Ascending aorta (tissue), 2 donors: ENCODE measurements at regions not wholly inside any gene's neighbourhood (a gene's known extent, or its start where the extent isn't known, plus 50 kb on each side); places are given as distances from the start of the nearest gene placed in this dataset.

ENCODE experiments used
- DNase-seq, 2 donors: peaks; one replicate each; pipeline ENCODE4 v3.0.0-alpha.2; 2019; ENCODE audit warnings: low spot score in 2 of 2
- H3K27ac ChIP-seq, 2 donors: fragments of 200-600 bp; sonication (generic); one replicate each; pipeline ENCODE4 v1.5.1; 2016 to 2017; ENCODE audit warnings: mild to moderate bottlenecking in 1 of 2
- H3K27me3 ChIP-seq: fragments of 200-600 bp; sonication (generic); one replicate; pipeline ENCODE4 v1.5.1; 2017
- H3K36me3 ChIP-seq, 2 donors: fragments of 200-600 bp; sonication (generic); one replicate each; pipeline ENCODE4 v1.5.1; 2016
- H3K4me1 ChIP-seq, 2 donors: fragments of 200-600 bp; sonication (generic); one replicate each; pipeline ENCODE4 v1.5.1; 2016 to 2017; ENCODE audit warnings: mild to moderate bottlenecking in 1 of 2
- H3K4me3 ChIP-seq, 2 donors: fragments of 200-600 bp; sonication (generic); one replicate each; pipeline ENCODE4 v1.5.1; 2016 to 2017; ENCODE audit warnings: mild to moderate bottlenecking in 1 of 2
- H3K9me3 ChIP-seq, 2 donors: fragments of 200-600 bp; sonication (generic); one replicate each; pipeline ENCODE4 v1.5.1; 2016
- intact Hi-C: fragments of 100-400 bp; cut with DNase I; formaldehyde crosslinking; loops from one replicate; pipeline ENCODE4 v1.15.1; 2023
- TF ChIP-seq, protein P1 (sequence below), 3 experiments: fragments of 200-600 bp in 2 of 3; fragments of 450-650 bp in 1 of 3; sonication (generic) in 2 of 3; IDR thresholded peaks; one replicate each; pipeline ENCODE4 v1.5.1; 2016 to 2019; ENCODE audit warnings: antibody characterized with exemption in 3 of 3, mild to moderate bottlenecking in 1 of 3, moderate library complexity in 1 of 3

DNA sequence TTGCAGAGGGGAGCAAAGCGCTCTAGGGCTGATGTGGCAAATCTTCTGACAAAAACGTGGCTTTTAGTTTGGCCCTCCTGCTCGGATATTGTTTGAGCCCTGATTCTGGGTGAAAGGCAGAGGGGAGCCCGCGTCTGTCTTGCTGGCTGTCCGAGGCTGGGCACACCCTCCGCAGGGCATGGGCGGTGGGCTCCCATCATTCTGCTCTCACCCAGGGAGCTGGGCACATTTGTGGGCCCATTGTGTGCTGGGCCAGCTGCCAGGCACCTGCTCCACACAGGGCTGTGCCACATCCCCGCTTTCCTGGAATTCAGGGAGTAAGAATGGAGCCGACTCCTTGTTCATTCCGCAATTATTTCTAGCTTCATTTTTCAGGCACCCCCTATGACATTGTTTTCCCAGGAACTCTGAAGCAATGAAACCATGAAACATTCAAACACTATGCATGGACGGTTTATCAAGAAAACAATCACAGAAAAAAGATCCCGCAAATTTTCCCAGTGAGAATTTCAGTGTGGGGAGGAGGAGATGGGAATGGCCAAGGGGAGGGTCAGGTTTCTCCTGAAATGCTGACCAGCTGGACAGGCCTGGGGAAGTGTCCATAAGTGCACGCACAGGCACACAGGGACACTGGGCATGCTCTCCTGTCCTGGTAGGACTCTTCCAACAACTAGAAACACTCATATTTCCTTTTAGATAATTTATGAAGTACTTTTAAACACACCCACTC is 341.1 kb downstream of the CXCL12 start:
- DNase-seq, result no peak
- Histone ChIP-seq H3K27me3 (no peaks in the 10 kb centered on the region), H3K4me3 (no peak overlapping the region), H3K27ac (no peak overlapping the region), H3K4me1 (peaks cover 6 to 9% of the 10 kb centered on the region in 2 donors), H3K36me3 (no peaks in the 10 kb centered on the region), H3K9me3 (no peaks in the 10 kb centered on the region)
- intact Hi-C loops, result loop anchor here (10.0 kb wide), 1 partner anchor 349 kb away; no protein-coding TSS in a partner anchor
- TF ChIP-seq, protein P1, sequence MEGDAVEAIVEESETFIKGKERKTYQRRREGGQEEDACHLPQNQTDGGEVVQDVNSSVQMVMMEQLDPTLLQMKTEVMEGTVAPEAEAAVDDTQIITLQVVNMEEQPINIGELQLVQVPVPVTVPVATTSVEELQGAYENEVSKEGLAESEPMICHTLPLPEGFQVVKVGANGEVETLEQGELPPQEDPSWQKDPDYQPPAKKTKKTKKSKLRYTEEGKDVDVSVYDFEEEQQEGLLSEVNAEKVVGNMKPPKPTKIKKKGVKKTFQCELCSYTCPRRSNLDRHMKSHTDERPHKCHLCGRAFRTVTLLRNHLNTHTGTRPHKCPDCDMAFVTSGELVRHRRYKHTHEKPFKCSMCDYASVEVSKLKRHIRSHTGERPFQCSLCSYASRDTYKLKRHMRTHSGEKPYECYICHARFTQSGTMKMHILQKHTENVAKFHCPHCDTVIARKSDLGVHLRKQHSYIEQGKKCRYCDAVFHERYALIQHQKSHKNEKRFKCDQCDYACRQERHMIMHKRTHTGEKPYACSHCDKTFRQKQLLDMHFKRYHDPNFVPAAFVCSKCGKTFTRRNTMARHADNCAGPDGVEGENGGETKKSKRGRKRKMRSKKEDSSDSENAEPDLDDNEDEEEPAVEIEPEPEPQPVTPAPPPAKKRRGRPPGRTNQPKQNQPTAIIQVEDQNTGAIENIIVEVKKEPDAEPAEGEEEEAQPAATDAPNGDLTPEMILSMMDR (IDR thresholded peaks at IDR 0.05), result no peak

GRCh38 chr10:44042926-44043602 is 341.8 kb downstream of the CXCL12 start:
- no peak overlapping the region for H3K27ac ChIP-seq
- no peaks in the 10 kb centered on the region for H3K36me3 ChIP-seq
- no peaks in the 10 kb centered on the region for H3K9me3 ChIP-seq
- DNase-seq, result no peak
- H3K27me3 ChIP-seq, result no peaks in the 10 kb centered on the region
- no peak overlapping the region for H3K4me3 ChIP-seq
- intact Hi-C loops, result loop anchor here (10.0 kb wide), 1 partner anchor 348 kb away; no protein-coding TSS in a partner anchor
- TF ChIP-seq, protein P1 (IDR thresholded peaks at IDR 0.05), result no peak
- H3K4me1 ChIP-seq, result peaks cover 6 to 9% of the 10 kb centered on the region in 2 donors

DNA sequence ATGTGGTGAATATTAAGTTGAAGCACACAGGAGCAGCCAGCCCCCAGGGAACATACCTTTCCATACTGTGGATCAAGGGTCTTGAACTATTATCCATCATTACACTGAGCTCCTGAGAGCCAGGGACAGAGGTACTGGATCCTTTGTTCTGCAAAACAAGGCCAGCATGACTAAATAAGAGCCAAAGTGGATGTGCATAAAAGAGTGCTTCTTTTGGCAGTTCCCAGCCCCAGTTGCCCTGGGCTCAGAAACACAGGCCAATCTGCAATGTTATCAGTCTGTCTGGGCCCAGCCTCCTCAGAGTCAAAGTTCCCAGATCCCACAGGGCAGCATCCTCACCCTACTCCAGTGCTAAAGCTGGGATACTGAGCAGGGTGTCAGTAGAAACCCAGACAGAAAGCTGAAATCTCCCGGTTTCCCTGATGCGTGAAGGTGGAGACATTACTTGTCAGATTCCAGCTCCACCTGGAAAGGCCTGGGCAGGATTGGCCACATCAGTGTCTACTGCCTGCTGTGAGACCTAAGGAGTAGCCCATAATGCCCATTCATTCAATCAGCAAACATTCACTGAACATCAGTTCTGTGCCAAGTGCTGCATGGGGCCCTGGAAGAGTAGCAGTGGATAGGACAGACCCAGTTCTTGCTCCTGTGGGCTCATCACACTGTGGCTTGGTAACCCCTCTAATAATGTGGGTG is 342.7 kb downstream of the CXCL12 start:
- no peak overlapping the region for H3K27ac ChIP-seq
- no peaks in the 10 kb centered on the region for H3K36me3 ChIP-seq
- H3K4me1 ChIP-seq, result peaks cover 6 to 9% of the 10 kb centered on the region in 2 donors
- no peak for DNase-seq
- H3K9me3 ChIP-seq, result no peaks in the 10 kb centered on the region
- H3K27me3 ChIP-seq, result no peaks in the 10 kb centered on the region
- intact Hi-C loops, result loop anchor here (10.0 kb wide), 1 partner anchor 347 kb away; no protein-coding TSS in a partner anchor
- H3K4me3 ChIP-seq, result no peak overlapping the region
- TF ChIP-seq, protein P1 (IDR thresholded peaks at IDR 0.05), result no peak

DNA sequence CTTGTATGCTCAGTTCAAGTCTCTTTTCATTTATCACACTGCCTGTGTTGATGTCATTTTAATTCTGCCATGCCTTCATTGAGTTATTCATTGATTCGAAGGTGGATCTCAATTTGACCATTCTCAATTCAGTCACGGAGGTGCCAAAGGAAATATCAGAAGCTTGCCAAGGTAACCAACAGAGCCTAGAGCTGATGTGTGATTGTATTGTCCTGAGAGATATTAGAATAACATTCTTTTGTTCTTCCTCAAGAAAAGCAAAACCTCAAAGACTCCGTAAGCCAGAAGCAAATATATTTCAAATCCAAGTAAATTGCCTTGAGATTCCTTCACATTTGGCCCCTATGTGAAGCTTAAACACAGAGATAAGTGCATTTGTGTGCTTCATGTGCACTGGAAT is 345.3 kb downstream of the CXCL12 start:
- Histone ChIP-seq H3K27ac (no peak overlapping the region), H3K9me3 (no peaks in the 10 kb centered on the region), H3K36me3 (no peaks in the 10 kb centered on the region), H3K4me3 (no peak overlapping the region), H3K27me3 (no peaks in the 10 kb centered on the region), H3K4me1 (no peaks in the 10 kb centered on the region)
- TF ChIP-seq, protein P1 (IDR thresholded peaks at IDR 0.05), result no peak
- DNase-seq, result no peak
- intact Hi-C loops, result no loop called here

DNA sequence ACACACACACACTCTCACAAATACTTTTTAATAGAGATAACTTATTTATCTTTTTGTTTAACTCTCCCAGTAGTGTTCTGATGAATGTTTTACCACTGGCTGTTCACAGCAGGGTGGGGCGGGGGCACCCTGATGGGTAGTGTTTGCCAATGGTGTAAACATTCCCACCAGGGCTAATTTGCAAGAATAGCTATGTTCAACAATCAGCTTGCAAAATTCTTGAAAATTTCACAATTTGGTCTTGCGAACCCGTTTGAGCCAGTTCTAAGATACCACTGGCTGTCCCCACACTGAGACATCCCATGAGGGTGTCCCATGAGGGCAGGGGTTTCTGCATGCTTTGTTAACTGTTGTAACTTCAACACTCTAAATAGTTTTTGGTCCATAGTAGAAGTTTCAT is 348.5 kb downstream of the CXCL12 start:
- peaks cover 0 to 2% of the 10 kb centered on the region in 2 donors for H3K4me1 ChIP-seq

More for the DNA sequence above, 348.5 kb downstream of the CXCL12 start:
- Histone ChIP-seq H3K4me3 (no peak overlapping the region), H3K36me3 (no peaks in the 10 kb centered on the region), H3K27me3 (no peaks in the 10 kb centered on the region), H3K9me3 (no peaks in the 10 kb centered on the region), H3K27ac (no peak overlapping the region)
- no peak for DNase-seq
- intact Hi-C loops, result no loop called here
- TF ChIP-seq, protein P1 (IDR thresholded peaks at IDR 0.05), result no peak
